Hepatocyte (in vitro differentiated cells): ENCODE measurements at regions not wholly inside any gene's neighbourhood (a gene's known extent, or its start where the extent isn't known, plus 50 kb on each side); places are given as distances from the start of the nearest gene placed in this dataset.

Source experiments
- DNase-seq: peaks from one replicate; pipeline ENCODE4 v3.0.0-alpha.2; 2016; ENCODE audit warnings: low spot score
- H2AFZ ChIP-seq: fragments of 200-600 bp; sonication (generic); 2 replicates; pipeline ENCODE4 v1.6.0; 2016; ENCODE audit warnings: antibody characterized with exemption, mild to moderate bottlenecking
- H3K27ac ChIP-seq: fragments of 200-600 bp; sonication (generic); 2 replicates; pipeline ENCODE4 v1.5.1; 2016; ENCODE audit warnings: mild to moderate bottlenecking
- H3K27me3 ChIP-seq: fragments of 200-600 bp; sonication (generic); 2 replicates; pipeline ENCODE4 v1.6.1; 2016
- H3K36me3 ChIP-seq: fragments of 200-600 bp; sonication (generic); replicated peaks from 2 replicates; pipeline ENCODE4 v1.5.1; 2016; ENCODE audit warnings: low read depth; ENCODE audit not compliant: insufficient read depth
- H3K4me1 ChIP-seq: fragments of 200-600 bp; sonication (generic); 2 replicates; pipeline ENCODE4 v1.5.1; 2016; ENCODE audit warnings: mild to moderate bottlenecking, moderate library complexity; ENCODE audit not compliant: insufficient read depth
- H3K4me2 ChIP-seq: fragments of 200-600 bp; sonication (generic); 2 replicates; pipeline ENCODE4 v1.6.0; 2016
- H3K4me3 ChIP-seq: fragments of 200-600 bp; sonication (generic); 2 replicates; pipeline ENCODE4 v1.5.1; 2016; ENCODE audit warnings: mild to moderate bottlenecking
- H3K79me2 ChIP-seq: fragments of 200-600 bp; sonication (generic); 2 replicates; pipeline ENCODE4 v1.6.0; 2017; ENCODE audit warnings: mild to moderate bottlenecking
- H3K9me2 ChIP-seq: fragments of 200-600 bp; sonication (generic); replicated peaks from 2 replicates; pipeline ENCODE4 v1.6.0; 2017; ENCODE audit warnings: mild to moderate bottlenecking; ENCODE audit not compliant: insufficient read depth
- H3K9me3 ChIP-seq: fragments of 200-600 bp; sonication (generic); 2 replicates; pipeline ENCODE4 v1.5.1; 2016; ENCODE audit warnings: low read depth, mild to moderate bottlenecking
- H4K20me1 ChIP-seq: fragments of 200-600 bp; sonication (generic); 2 replicates; pipeline ENCODE4 v1.6.0; 2016; ENCODE audit warnings: mild to moderate bottlenecking; ENCODE audit not compliant: insufficient read depth, poor library complexity, severe bottlenecking
- EZH2 ChIP-seq: fragments of 200-600 bp; sonication (generic); IDR thresholded peaks from 2 replicates; pipeline ENCODE4 v1.6.1; 2016; ENCODE audit warnings: antibody characterized with exemption, mild to moderate bottlenecking, borderline replicate concordance
- EZH2phosphoT487 ChIP-seq: fragments of 200-600 bp; sonication (generic); IDR thresholded peaks from one replicate; pipeline ENCODE4 v1.6.1; 2018; ENCODE audit warnings: antibody characterized with exemption, mild to moderate bottlenecking, low read depth, moderate library complexity; ENCODE audit not compliant: unreplicated experiment, severe bottlenecking
- WGBS: methylation state at CpG from one replicate; pipeline ENCODE4 v1.1.6; 2016; ENCODE audit warnings: low lambda C conversion rate; ENCODE audit errors: missing lambda C conversion rate; 5-methylcytosine and 5-hydroxymethylcytosine counted together
- TF ChIP-seq, protein P1 (sequence below): fragments of 200-600 bp; sonication (generic); IDR thresholded peaks from 2 replicates; pipeline ENCODE4 v1.5.1; 2016; ENCODE audit warnings: antibody characterized with exemption, mild to moderate bottlenecking; ENCODE audit not compliant: poor library complexity

DNA sequence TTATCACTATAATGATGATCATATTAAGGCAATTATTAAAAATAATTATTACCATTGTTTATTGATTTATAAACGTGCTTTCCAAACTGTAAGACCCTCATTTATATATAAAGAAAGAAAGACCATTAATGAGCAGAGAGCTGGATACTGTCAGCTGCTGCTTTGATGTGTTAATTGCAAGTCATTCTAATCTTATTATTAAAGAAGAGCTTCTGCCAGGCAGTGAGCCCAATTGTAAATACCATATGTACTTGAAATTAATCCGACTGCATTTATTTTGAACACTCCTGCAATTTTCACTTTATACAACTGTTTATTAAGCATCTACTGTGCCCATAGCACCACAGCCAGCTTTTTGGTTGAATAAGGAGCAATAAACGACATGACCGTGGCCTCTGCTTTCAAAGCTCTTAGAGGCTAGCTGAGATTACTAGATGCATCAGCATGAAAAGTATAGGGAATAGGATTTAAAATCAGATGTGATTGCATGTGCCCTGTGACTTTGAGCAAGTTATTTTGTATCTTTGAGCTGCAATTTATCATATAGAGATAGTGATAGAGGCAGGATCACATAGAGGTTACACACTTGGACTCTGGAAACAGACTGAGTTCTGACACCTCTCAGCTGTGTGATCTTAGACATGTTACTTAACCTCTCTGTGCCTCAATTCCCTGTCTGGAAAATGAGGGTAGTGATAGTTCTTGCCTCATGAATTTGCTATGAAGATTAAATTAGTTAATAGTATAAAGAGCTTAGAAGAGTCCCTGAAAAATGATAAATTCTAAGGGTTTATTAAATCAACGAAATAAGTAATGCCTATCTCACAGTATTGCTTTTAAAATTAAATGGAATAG lies 83.4 kb downstream of the MYCN start:
- H3K36me3 ChIP-seq = no peaks in the 10 kb centered on the region

DNA sequence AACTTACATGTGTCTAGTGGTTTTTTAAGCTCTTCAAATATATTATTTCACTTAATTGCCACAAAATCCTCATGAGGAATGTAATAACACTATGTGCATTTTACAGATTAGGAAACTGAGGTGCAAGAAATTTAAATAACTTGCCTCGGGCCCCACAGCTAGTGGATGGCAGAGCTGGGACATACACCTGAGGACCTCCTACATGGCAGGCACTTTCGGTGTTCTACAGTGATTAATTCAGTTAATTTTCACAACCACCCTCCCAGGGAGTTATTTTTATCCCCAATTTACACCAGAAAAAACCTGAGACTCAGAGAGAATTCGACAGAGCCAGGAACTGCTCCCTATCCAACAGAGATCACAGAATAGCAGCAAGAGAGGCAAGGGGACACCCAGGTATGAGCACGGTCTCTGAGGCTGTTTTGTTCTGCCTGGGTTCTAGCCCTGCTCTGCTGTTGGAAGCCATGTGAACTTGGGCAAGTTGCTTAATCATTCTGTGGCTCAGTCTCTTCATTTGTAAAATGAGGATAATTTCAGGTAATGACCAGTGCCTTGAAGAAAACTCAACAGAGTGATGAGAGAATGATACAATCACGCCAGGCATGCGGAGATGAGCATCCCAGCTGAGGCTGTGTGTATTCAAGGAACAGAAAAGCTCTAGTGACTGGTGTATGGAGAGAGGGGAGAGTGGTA lies 82.3 kb downstream of the MYCN start:
- H3K4me2 ChIP-seq = no peak overlapping the region
- no peaks in the 10 kb centered on the region for H3K27me3 ChIP-seq
- H2AFZ ChIP-seq = no peak overlapping the region
- no peaks in the 10 kb centered on the region for H3K9me2 ChIP-seq
- no peaks in the 10 kb centered on the region for H3K4me1 ChIP-seq
- no peak overlapping the region for H3K4me3 ChIP-seq
- DNase-seq = no peak
- no peak overlapping the region for H3K27ac ChIP-seq
- H3K36me3 ChIP-seq = no peaks in the 10 kb centered on the region
- WGBS = 73% methylated on average over 6 of the region's 6 CpGs
- H3K9me3 ChIP-seq = no peaks in the 10 kb centered on the region
- TF ChIP-seq, protein P1, sequence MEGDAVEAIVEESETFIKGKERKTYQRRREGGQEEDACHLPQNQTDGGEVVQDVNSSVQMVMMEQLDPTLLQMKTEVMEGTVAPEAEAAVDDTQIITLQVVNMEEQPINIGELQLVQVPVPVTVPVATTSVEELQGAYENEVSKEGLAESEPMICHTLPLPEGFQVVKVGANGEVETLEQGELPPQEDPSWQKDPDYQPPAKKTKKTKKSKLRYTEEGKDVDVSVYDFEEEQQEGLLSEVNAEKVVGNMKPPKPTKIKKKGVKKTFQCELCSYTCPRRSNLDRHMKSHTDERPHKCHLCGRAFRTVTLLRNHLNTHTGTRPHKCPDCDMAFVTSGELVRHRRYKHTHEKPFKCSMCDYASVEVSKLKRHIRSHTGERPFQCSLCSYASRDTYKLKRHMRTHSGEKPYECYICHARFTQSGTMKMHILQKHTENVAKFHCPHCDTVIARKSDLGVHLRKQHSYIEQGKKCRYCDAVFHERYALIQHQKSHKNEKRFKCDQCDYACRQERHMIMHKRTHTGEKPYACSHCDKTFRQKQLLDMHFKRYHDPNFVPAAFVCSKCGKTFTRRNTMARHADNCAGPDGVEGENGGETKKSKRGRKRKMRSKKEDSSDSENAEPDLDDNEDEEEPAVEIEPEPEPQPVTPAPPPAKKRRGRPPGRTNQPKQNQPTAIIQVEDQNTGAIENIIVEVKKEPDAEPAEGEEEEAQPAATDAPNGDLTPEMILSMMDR = no peak
- TF ChIP-seq EZH2phosphoT487 = no peak
- TF ChIP-seq EZH2 = no peak
- H4K20me1 ChIP-seq = no peaks in the 10 kb centered on the region
- H3K79me2 ChIP-seq = no peaks in the 10 kb centered on the region

More for the DNA sequence above, 83.4 kb downstream of the MYCN start:
- DNase-seq = no peak
- H4K20me1 ChIP-seq = no peaks in the 10 kb centered on the region
- H3K27me3 ChIP-seq = no peaks in the 10 kb centered on the region
- WGBS = 77% methylated on average over 5 of the region's 5 CpGs
- no peak overlapping the region for H3K4me2 ChIP-seq
- no peaks in the 10 kb centered on the region for H3K9me2 ChIP-seq
- no peak overlapping the region for H3K27ac ChIP-seq
- H2AFZ ChIP-seq = no peak overlapping the region
- H3K4me3 ChIP-seq = no peak overlapping the region
- H3K4me1 ChIP-seq = no peaks in the 10 kb centered on the region
- H3K9me3 ChIP-seq = no peaks in the 10 kb centered on the region
- TF ChIP-seq, protein P1 = no peak
- no peak for TF ChIP-seq EZH2
- TF ChIP-seq EZH2phosphoT487 = no peak
- no peaks in the 10 kb centered on the region for H3K79me2 ChIP-seq

DNA sequence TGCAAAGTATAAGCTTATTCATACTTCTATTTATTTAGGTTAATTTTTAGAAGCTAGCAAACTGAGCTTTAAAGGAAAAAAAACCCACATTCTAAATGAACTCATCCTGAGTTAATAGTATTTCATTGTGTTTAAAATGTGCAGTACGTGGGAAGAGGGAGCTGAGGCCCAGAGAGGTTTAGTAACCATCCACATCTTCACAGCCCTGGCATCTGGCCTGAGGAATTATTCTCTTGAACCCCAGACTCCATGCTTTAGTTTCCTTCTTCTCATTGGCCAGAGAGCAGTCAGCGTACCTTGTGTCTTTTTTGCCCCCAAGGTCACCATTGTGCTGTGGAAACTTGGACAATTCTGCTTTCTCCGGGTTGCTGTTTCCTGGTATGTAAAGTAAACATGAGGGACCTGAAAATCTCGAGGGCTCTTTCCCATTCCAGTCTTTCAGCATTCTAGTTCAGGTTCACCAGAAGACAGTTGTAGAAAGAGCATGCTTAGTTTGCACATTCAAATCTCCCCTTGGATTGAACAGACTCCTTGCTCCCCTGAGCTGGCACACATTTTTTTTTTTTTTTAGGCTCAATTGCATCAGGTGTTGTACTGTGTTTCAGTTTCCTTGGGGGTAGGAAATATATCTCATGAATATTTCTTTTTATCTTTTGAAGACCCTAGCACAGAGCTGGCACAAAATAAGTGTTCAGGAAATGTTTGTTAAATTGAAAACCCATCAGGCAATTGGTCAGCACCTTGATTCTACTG lies 81.4 kb downstream of the MYCN start:
- no peak for DNase-seq
- TF ChIP-seq EZH2phosphoT487 = no peak
- no peak for TF ChIP-seq EZH2
- TF ChIP-seq, protein P1 = no peak
- no peaks in the 10 kb centered on the region for H3K27me3 ChIP-seq
- 44% methylated on average over 4 of the region's 4 CpGs for WGBS
- no peak overlapping the region for H3K4me3 ChIP-seq
- no peaks in the 10 kb centered on the region for H4K20me1 ChIP-seq
- H3K36me3 ChIP-seq = no peaks in the 10 kb centered on the region
- H3K4me2 ChIP-seq = no peak overlapping the region
- H3K4me1 ChIP-seq = no peaks in the 10 kb centered on the region
- H3K9me3 ChIP-seq = no peaks in the 10 kb centered on the region
- H3K79me2 ChIP-seq = no peaks in the 10 kb centered on the region
- no peaks in the 10 kb centered on the region for H3K9me2 ChIP-seq
- no peak overlapping the region for H2AFZ ChIP-seq
- H3K27ac ChIP-seq = no peak overlapping the region
